Gastrocnemius medialis (tissue), 4 donors: ENCODE measurements at regions not wholly inside any gene's neighbourhood (a gene's known extent, or its start where the extent isn't known, plus 50 kb on each side); places are given as distances from the start of the nearest gene placed in this dataset.

Source experiments
- ATAC-seq, 2 donors: fragments of 150-250 bp; one replicate each; pipeline ENCODE4 v1.9.1; 2016
- DNase-seq, 2 donors: peaks; one replicate each; pipeline ENCODE4 v3.0.0-alpha.2; 2019
- H3K27ac ChIP-seq, 4 donors: fragments of 200-600 bp; sonication (generic); 1 replicate in 1 of 4; 2 replicates in 3 of 4; pipeline ENCODE4 v1.5.1; 2016 to 2018; ENCODE audit warnings: mild to moderate bottlenecking in 2 of 4, moderate library complexity in 1 of 4
- H3K27me3 ChIP-seq, 3 donors: fragments of 200-600 bp; sonication (generic) in 2 of 3; 1 replicate in 1 of 3; 2 replicates in 2 of 3; pipeline versions ENCODE4 v1.5.1 to v1.6.0; 2016 to 2019; ENCODE audit warnings: mild to moderate bottlenecking in 1 of 3, moderate library complexity in 1 of 3
- H3K36me3 ChIP-seq, 2 donors: fragments of 200-600 bp; sonication (generic) in 1 of 2; one replicate each; pipeline ENCODE4 v1.5.1; 2017 to 2018
- H3K4me1 ChIP-seq, 2 donors: fragments of 200-600 bp; sonication (generic) in 1 of 2; one replicate each; pipeline ENCODE4 v1.5.1; 2016 to 2017; ENCODE audit warnings: mild to moderate bottlenecking in 2 of 2
- H3K4me3 ChIP-seq, 4 donors: fragments of 200-600 bp; sonication (generic) in 3 of 4; 1 replicate in 1 of 4; 2 replicates in 3 of 4; pipeline ENCODE4 v1.5.1; 2016 to 2019; ENCODE audit warnings: mild to moderate bottlenecking in 2 of 4
- H3K9me3 ChIP-seq, 3 donors: fragments of 200-600 bp; sonication (generic) in 2 of 3; 1 replicate in 1 of 3; 2 replicates in 2 of 3; pipeline ENCODE4 v1.5.1; 2016 to 2019
- CTCF ChIP-seq, 5 experiments: fragments of 450-650 bp in 3 of 5; fragments of 200-600 bp in 2 of 5; sonication (generic) in 2 of 5; IDR thresholded peaks in 4 of 5; conservative IDR thresholded peaks in 1 of 5; 1 replicate in 4 of 5; 2 replicates in 1 of 5; pipeline ENCODE4 v1.5.1; 2016 to 2019; ENCODE audit warnings: antibody characterized with exemption in 5 of 5, mild to moderate bottlenecking in 3 of 5, moderate library complexity in 3 of 5
- POLR2A ChIP-seq, 2 donors: fragments of 450-650 bp; IDR thresholded peaks; one replicate each; pipeline ENCODE4 v1.6.1; 2017; ENCODE audit warnings: antibody characterized with exemption in 2 of 2, mild to moderate bottlenecking in 2 of 2, moderate library complexity in 2 of 2
- in situ Hi-C, 4 donors: fragments of 200-750 bp; cut with MboI; loops; one replicate each; pipeline versions ENCODE4 v1.15.0 to v1.8.0; 2017; ENCODE audit warnings: low sequenced_read_pairs in 4 of 4
- intact Hi-C: fragments of 100-400 bp; cut with DNase I; formaldehyde crosslinking; loops from one replicate; pipeline ENCODE4 v1.15.1; 2023; ENCODE audit warnings: low total_unique reads

- Histone ChIP-seq H3K27me3 (no peaks in the 10 kb centered on the region), H3K9me3 (no peaks in the 10 kb centered on the region), H3K4me1 (no peaks in the 10 kb centered on the region), H3K4me3 (no peak overlapping the region), H3K27ac (peak overlapping the region; percentile 35 to 47 (median 38)), H3K36me3 (no peaks in the 10 kb centered on the region)
- TF ChIP-seq POLR2A (IDR thresholded peaks at IDR 0.05) (no peak), CTCF (IDR thresholded peaks at IDR 0.05 in 4 of 5, conservative IDR thresholded peaks at IDR 0.05 in 1 of 5) (no peak)
- DNase-seq (peak in 1 of 2 donors; percentile 15), ATAC-seq (peak; percentile 85)
- intact Hi-C loops, result no loop called here
- in situ Hi-C loops, result no loop called here
Measured at GRCh38 chr12:91854725-91855124, 290.9 kb downstream of the BTG1 start.

- Histone ChIP-seq H3K27me3 (no peaks in the 10 kb centered on the region), H3K36me3 (no peaks in the 10 kb centered on the region), H3K4me1 (no peaks in the 10 kb centered on the region), H3K27ac (no peak overlapping the region), H3K9me3 (no peaks in the 10 kb centered on the region), H3K4me3 (no peak overlapping the region)
- intact Hi-C loops (no loop called here), in situ Hi-C loops (no loop called here)
- DNase-seq (no peak), ATAC-seq (no peak)
- no peak for TF ChIP-seq CTCF (IDR thresholded peaks at IDR 0.05 in 4 of 5, conservative IDR thresholded peaks at IDR 0.05 in 1 of 5)
- no peak for TF ChIP-seq POLR2A (IDR thresholded peaks at IDR 0.05)
Measured at GRCh38 chr12:91853350-91854127, 292.1 kb downstream of the BTG1 start.

- in situ Hi-C loops (no loop called here), intact Hi-C loops (no loop called here)
- TF ChIP-seq CTCF (IDR thresholded peaks at IDR 0.05 in 4 of 5, conservative IDR thresholded peaks at IDR 0.05 in 1 of 5), result no peak
- TF ChIP-seq POLR2A (IDR thresholded peaks at IDR 0.05), result no peak
- Histone ChIP-seq H3K36me3 (no peaks in the 10 kb centered on the region), H3K27ac (no peak overlapping the region), H3K4me1 (no peaks in the 10 kb centered on the region), H3K9me3 (no peaks in the 10 kb centered on the region), H3K4me3 (no peak overlapping the region), H3K27me3 (no peaks in the 10 kb centered on the region)
- ATAC-seq, result no peak
- no peak for DNase-seq
Measured at GRCh38 chr12:91852634-91853033, 293.0 kb downstream of the BTG1 start.

GRCh38 chr12:91851741-91852477 is 293.7 kb downstream of the BTG1 start:
- ATAC-seq, result no peak
- H3K4me3 ChIP-seq, result no peak overlapping the region
- no peak overlapping the region for H3K27ac ChIP-seq
- no peaks in the 10 kb centered on the region for H3K9me3 ChIP-seq
- no peaks in the 10 kb centered on the region for H3K27me3 ChIP-seq
- H3K4me1 ChIP-seq, result no peaks in the 10 kb centered on the region
- no peak for DNase-seq
- in situ Hi-C loops (no loop called here), intact Hi-C loops (no loop called here)
- no peaks in the 10 kb centered on the region for H3K36me3 ChIP-seq
- no peak for TF ChIP-seq POLR2A (IDR thresholded peaks at IDR 0.05)
- no peak for TF ChIP-seq CTCF (IDR thresholded peaks at IDR 0.05 in 4 of 5, conservative IDR thresholded peaks at IDR 0.05 in 1 of 5)
